CD8-positive, alpha-beta memory T cell (primary cell): ENCODE measurements at regions not wholly inside any gene's neighbourhood (a gene's known extent, or its start where the extent isn't known, plus 50 kb on each side); places are given as distances from the start of the nearest gene placed in this dataset.

Experiments
- CTCF ChIA-PET: fragments of 350-600 bp; sonication (Branson Sonifier 250); formaldehyde crosslinking; loops from one replicate; lab custom pipeline; 2021; ENCODE audit warnings: antibody characterized with exemption; lab: Charles Lee
- POLR2A ChIA-PET: fragments of 350-600 bp; sonication (Branson Sonifier 250); formaldehyde crosslinking; loops from one replicate; lab custom pipeline; 2021; ENCODE audit warnings: antibody characterized with exemption; lab: Charles Lee
- DNase-seq, 5 donors: peaks; one replicate each; pipeline versions ENCODE4 v3.0.0 to v3.0.0-alpha.2; 2020 to 2022; ENCODE audit warnings: mixed read lengths in 1 of 5
- H3K27ac ChIP-seq: one replicate; pipeline ENCODE4 v1.7.0; 2013; ENCODE audit warnings: low read depth, mild to moderate bottlenecking, low read length, moderate library complexity
- H3K27me3 ChIP-seq: 2 replicates; pipeline ENCODE4 v1.7.0; 2013; ENCODE audit warnings: low read length, mild to moderate bottlenecking; ENCODE audit not compliant: insufficient read depth, poor library complexity, severe bottlenecking
- H3K36me3 ChIP-seq: 2 replicates; pipeline ENCODE4 v1.7.0; 2013; ENCODE audit warnings: mild to moderate bottlenecking, low read length, moderate library complexity; ENCODE audit not compliant: insufficient read depth
- H3K4me1 ChIP-seq: 2 replicates; pipeline ENCODE4 v1.7.0; 2013; ENCODE audit warnings: mild to moderate bottlenecking, low read length, moderate library complexity; ENCODE audit not compliant: insufficient read depth
- H3K4me3 ChIP-seq: 2 replicates; pipeline ENCODE4 v1.7.0; 2013; ENCODE audit warnings: mild to moderate bottlenecking, low read length
- H3K9me3 ChIP-seq: 2 replicates; pipeline ENCODE4 v1.7.0; 2013; ENCODE audit warnings: mild to moderate bottlenecking, low read length
- H3K27ac Mint-ChIP-seq, 8 donors: one replicate each; pipeline ENCODE4 v1.8.0; 2020 to 2021; ENCODE audit warnings: mixed read lengths in 8 of 8, mild to moderate bottlenecking in 6 of 8, inconsistent platforms in 3 of 8, moderate library complexity in 3 of 8
- H3K27me3 Mint-ChIP-seq, 2 donors: one replicate each; pipeline ENCODE4 v1.8.0; 2020 to 2021; ENCODE audit warnings: mixed read lengths in 2 of 2, mild to moderate bottlenecking in 1 of 2, moderate library complexity in 1 of 2
- H3K36me3 Mint-ChIP-seq, 3 donors: one replicate each; pipeline ENCODE4 v1.8.0; 2020 to 2021; ENCODE audit warnings: mixed read lengths in 3 of 3, inconsistent platforms in 1 of 3, mild to moderate bottlenecking in 1 of 3
- H3K4me1 Mint-ChIP-seq, 3 donors: one replicate each; pipeline ENCODE4 v1.8.0; 2020 to 2021; ENCODE audit warnings: mixed read lengths in 3 of 3, inconsistent platforms in 1 of 3, mild to moderate bottlenecking in 1 of 3
- H3K4me3 Mint-ChIP-seq, 7 donors: one replicate each; pipeline ENCODE4 v1.8.0; 2020 to 2021; ENCODE audit warnings: mixed read lengths in 7 of 7, mild to moderate bottlenecking in 6 of 7, moderate library complexity in 4 of 7, inconsistent platforms in 2 of 7
- H3K9me3 Mint-ChIP-seq, 5 donors: one replicate each; pipeline ENCODE4 v1.8.0; 2020 to 2022; ENCODE audit warnings: mixed read lengths in 5 of 5, mild to moderate bottlenecking in 3 of 5, moderate library complexity in 2 of 5, inconsistent platforms in 1 of 5

DNA sequence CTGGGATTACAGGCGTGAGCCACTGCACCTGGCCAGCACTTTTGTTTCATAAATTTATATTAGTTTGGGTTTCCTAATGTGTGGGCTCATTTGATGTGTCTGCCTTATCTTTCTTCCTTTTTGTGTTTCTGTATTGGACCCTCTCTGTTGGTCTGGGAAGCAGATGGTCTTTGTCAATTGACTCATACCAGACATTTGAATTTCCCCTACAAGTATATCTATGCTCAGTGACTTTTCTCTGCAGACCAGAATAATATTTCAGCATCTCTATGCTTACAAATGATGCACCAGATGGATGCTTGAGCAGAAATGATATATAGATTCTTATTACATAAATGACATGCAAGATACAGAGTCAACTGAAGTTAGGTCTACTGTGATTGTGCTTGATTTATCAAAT, 329.9 kb upstream of the SLCO3A1 start:
- Histone ChIP-seq H3K27ac (no peak overlapping the region), H3K4me3 (no peak overlapping the region), H3K36me3 (no peaks in the 10 kb centered on the region), H3K9me3 (no peaks in the 10 kb centered on the region), H3K4me1 (peaks cover 20% of the 10 kb centered on the region), H3K27me3 (no peaks in the 10 kb centered on the region)
- peaks cover 0 to 2% (median 0%) of the 10 kb centered on the region in 5 donors for H3K9me3 Mint-ChIP-seq
- H3K36me3 Mint-ChIP-seq, result no peaks in the 10 kb centered on the region
- peak overlapping the region in 1 of 7 donors; percentile 58 for H3K4me3 Mint-ChIP-seq
- CTCF ChIA-PET, result interaction anchor here (1.0 kb wide), 1 partner anchor 221 kb away, joined by 3 read pairs; no protein-coding TSS in a partner anchor
- peaks cover 19 to 47% (median 35%) of the 10 kb centered on the region in 3 donors for H3K4me1 Mint-ChIP-seq
- POLR2A ChIA-PET, result no interaction called here
- no peak for DNase-seq
- H3K27ac Mint-ChIP-seq, result peak overlapping the region in 2 of 8 donors; percentile 57 to 83
- peaks cover 8 to 12% of the 10 kb centered on the region in 2 donors for H3K27me3 Mint-ChIP-seq

DNA sequence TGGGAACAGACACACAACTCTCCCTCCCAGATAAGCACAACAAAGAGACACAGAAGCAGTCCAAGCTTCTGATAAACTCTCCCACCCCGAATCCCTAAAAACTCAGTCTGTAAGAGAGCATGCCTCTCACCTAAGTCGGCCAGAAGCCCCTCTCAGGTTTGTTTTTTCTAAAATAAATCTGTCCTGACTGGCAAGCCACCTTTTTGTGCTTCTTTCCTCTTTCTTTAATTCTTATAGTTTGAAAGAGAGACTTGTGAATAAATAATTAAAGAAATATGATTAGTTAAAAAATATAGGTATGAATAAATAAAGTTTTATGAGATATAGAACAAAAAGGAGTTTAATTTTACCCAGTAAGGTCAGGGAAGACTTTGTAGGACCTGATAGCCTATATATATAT, 329.0 kb upstream of the SLCO3A1 start:
- no peaks in the 10 kb centered on the region for H3K27me3 ChIP-seq
- peaks cover 8 to 19% of the 10 kb centered on the region in 2 donors for H3K27me3 Mint-ChIP-seq
- ChIA-PET POLR2A (no interaction called here), CTCF (no interaction called here)
- no peaks in the 10 kb centered on the region for H3K9me3 ChIP-seq
- peaks cover 26% of the 10 kb centered on the region for H3K4me1 ChIP-seq
- H3K9me3 Mint-ChIP-seq, result peaks cover 0 to 2% (median 0%) of the 10 kb centered on the region in 5 donors
- H3K36me3 Mint-ChIP-seq, result peaks cover 0 to 5% (median 0%) of the 10 kb centered on the region in 3 donors
- no peak overlapping the region for H3K27ac ChIP-seq
- peak overlapping the region in 1 of 7 donors; percentile 58 for H3K4me3 Mint-ChIP-seq
- no peak for DNase-seq
- no peak overlapping the region for H3K4me3 ChIP-seq
- peak overlapping the region in 2 of 8 donors; percentile 58 to 59 for H3K27ac Mint-ChIP-seq
- H3K36me3 ChIP-seq, result no peaks in the 10 kb centered on the region
- H3K4me1 Mint-ChIP-seq, result peaks cover 20 to 54% (median 35%) of the 10 kb centered on the region in 3 donors

DNA sequence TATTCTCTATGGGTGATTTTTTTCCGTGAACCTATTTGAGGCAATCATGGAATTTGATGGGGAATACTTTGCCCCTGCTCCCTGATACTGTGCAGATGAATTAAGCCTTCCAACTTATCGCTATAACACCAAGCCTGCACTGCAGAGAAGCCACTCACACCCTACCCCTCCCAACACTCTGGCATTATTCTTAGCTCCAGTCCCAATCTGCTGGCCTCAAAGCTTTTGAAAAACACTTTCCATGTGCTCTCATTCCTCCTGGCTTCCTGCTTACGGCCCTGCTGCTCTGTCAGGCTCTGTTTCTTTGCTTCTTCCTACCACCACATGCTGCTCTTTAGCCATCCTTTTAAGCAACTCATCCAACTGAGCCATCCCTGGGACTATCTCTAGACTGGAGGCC, 327.8 kb upstream of the SLCO3A1 start:
- no peaks in the 10 kb centered on the region for H3K27me3 ChIP-seq
- no peak overlapping the region for H3K4me3 ChIP-seq
- peaks cover 24 to 54% (median 31%) of the 10 kb centered on the region in 3 donors for H3K4me1 Mint-ChIP-seq
- H3K9me3 Mint-ChIP-seq, result peaks cover 0 to 2% (median 0%) of the 10 kb centered on the region in 5 donors
- peaks cover 0 to 5% (median 0%) of the 10 kb centered on the region in 3 donors for H3K36me3 Mint-ChIP-seq
- no peak overlapping the region for H3K27ac Mint-ChIP-seq
- ChIA-PET POLR2A (no interaction called here), CTCF (no interaction called here)
- H3K27me3 Mint-ChIP-seq, result peaks cover 8 to 19% of the 10 kb centered on the region in 2 donors
- H3K4me3 Mint-ChIP-seq, result no peak overlapping the region
- no peak overlapping the region for H3K27ac ChIP-seq
- H3K9me3 ChIP-seq, result no peaks in the 10 kb centered on the region
- no peaks in the 10 kb centered on the region for H3K36me3 ChIP-seq
- H3K4me1 ChIP-seq, result peaks cover 35% of the 10 kb centered on the region
- DNase-seq, result no peak

DNA sequence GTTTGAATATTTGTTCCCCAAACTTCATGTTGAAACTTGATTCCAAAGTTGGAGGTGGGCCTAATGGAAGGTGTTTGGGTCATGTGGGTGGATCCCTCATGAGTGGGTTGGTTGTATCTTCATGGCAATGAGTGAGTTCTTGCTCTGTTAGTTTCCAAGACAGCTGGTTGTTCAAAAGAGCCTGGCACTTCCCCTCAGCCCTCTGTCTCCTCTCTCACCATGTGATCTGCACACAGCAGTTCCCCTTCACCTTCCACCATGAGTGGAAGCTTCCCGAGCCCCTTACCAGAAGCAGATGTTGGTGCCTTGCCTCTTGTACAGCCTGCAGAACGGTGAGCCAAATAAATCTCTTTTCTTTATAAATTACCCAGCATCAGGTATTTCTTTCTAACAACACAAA, 327.1 kb upstream of the SLCO3A1 start:
- Mint-ChIP-seq H3K36me3 (peaks cover 0 to 5% (median 0%) of the 10 kb centered on the region in 3 donors), H3K4me1 (peaks cover 24 to 49% (median 28%) of the 10 kb centered on the region in 3 donors), H3K27me3 (peaks cover 8 to 19% of the 10 kb centered on the region in 2 donors), H3K27ac (no peak overlapping the region), H3K4me3 (no peak overlapping the region), H3K9me3 (peaks cover 0 to 2% (median 0%) of the 10 kb centered on the region in 5 donors)
- H3K4me1 ChIP-seq, result peaks cover 35% of the 10 kb centered on the region
- ChIA-PET POLR2A (no interaction called here), CTCF (no interaction called here)
- H3K9me3 ChIP-seq, result no peaks in the 10 kb centered on the region
- H3K27me3 ChIP-seq, result no peaks in the 10 kb centered on the region
- H3K36me3 ChIP-seq, result no peaks in the 10 kb centered on the region
- no peak overlapping the region for H3K4me3 ChIP-seq
- DNase-seq, result no peak
- no peak overlapping the region for H3K27ac ChIP-seq

- Histone ChIP-seq H3K27me3 (no peaks in the 10 kb centered on the region), H3K36me3 (no peaks in the 10 kb centered on the region), H3K27ac (no peak overlapping the region), H3K4me1 (peaks cover 19% of the 10 kb centered on the region), H3K9me3 (no peaks in the 10 kb centered on the region), H3K4me3 (no peak overlapping the region)
- CTCF ChIA-PET, result no interaction called here
- Mint-ChIP-seq H3K36me3 (peaks cover 0 to 5% (median 0%) of the 10 kb centered on the region in 3 donors), H3K9me3 (peaks cover 0 to 2% (median 0%) of the 10 kb centered on the region in 5 donors), H3K4me3 (no peak overlapping the region), H3K27me3 (peaks cover 10 to 19% of the 10 kb centered on the region in 2 donors), H3K4me1 (peaks cover 7 to 26% (median 10%) of the 10 kb centered on the region in 3 donors), H3K27ac (no peak overlapping the region)
- no peak for DNase-seq
- POLR2A ChIA-PET, result no interaction called here
These were observed 324.7 kb upstream of the SLCO3A1 start for GRCh38 chr15:91528801-91529200.

GRCh38 chr15:91529534-91529933, 324.0 kb upstream of the SLCO3A1 start:
- Mint-ChIP-seq H3K36me3 (peaks cover 0 to 5% (median 0%) of the 10 kb centered on the region in 3 donors), H3K4me1 (peaks cover 0 to 19% (median 4%) of the 10 kb centered on the region in 3 donors), H3K9me3 (peaks cover 0 to 2% (median 0%) of the 10 kb centered on the region in 5 donors), H3K4me3 (no peak overlapping the region), H3K27ac (no peak overlapping the region), H3K27me3 (peaks cover 7 to 19% of the 10 kb centered on the region in 2 donors)
- Histone ChIP-seq H3K36me3 (no peaks in the 10 kb centered on the region), H3K4me1 (peaks cover 15% of the 10 kb centered on the region), H3K4me3 (no peak overlapping the region), H3K9me3 (no peaks in the 10 kb centered on the region), H3K27me3 (no peaks in the 10 kb centered on the region), H3K27ac (no peak overlapping the region)
- CTCF ChIA-PET, result no interaction called here
- no peak for DNase-seq
- POLR2A ChIA-PET, result no interaction called here

DNA sequence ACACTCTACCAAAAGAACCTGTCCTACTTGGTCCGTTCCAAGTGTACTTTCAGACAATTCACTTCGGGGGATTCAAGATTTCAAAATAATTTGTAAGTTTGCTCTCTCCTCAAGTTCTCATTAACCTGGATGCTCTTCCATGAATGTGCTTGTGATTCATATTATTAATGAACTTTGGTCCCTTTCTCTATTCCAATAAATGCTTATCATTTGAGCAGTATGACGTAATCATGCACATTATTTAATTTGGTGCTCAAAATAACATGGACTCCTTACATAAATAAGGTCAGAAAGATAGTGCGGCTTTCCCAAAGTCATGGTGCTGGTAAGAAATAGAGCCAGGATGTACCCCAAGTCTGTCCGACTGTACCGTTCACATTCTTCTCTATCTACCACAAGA, 323.2 kb upstream of the SLCO3A1 start:
- Histone ChIP-seq H3K4me1 (peaks cover 15% of the 10 kb centered on the region), H3K27ac (no peak overlapping the region), H3K36me3 (no peaks in the 10 kb centered on the region), H3K4me3 (no peak overlapping the region), H3K9me3 (no peaks in the 10 kb centered on the region), H3K27me3 (no peaks in the 10 kb centered on the region)
- DNase-seq, result no peak
- H3K27me3 Mint-ChIP-seq, result peaks cover 7 to 19% of the 10 kb centered on the region in 2 donors
- H3K9me3 Mint-ChIP-seq, result no peaks in the 10 kb centered on the region
- POLR2A ChIA-PET, result no interaction called here
- no peak overlapping the region for H3K27ac Mint-ChIP-seq
- H3K36me3 Mint-ChIP-seq, result peaks cover 0 to 5% (median 0%) of the 10 kb centered on the region in 3 donors
- H3K4me1 Mint-ChIP-seq, result peaks cover 0 to 19% (median 4%) of the 10 kb centered on the region in 3 donors
- H3K4me3 Mint-ChIP-seq, result no peak overlapping the region
- CTCF ChIA-PET, result no interaction called here

- ChIA-PET CTCF (no interaction called here), POLR2A (no interaction called here)
- H3K4me1 Mint-ChIP-seq, result peaks cover 4 to 25% (median 5%) of the 10 kb centered on the region in 3 donors
- H3K9me3 ChIP-seq, result no peaks in the 10 kb centered on the region
- H3K9me3 Mint-ChIP-seq, result no peaks in the 10 kb centered on the region
- H3K4me3 ChIP-seq, result no peak overlapping the region
- peaks cover 15% of the 10 kb centered on the region for H3K4me1 ChIP-seq
- H3K4me3 Mint-ChIP-seq, result no peak overlapping the region
- H3K27me3 ChIP-seq, result no peaks in the 10 kb centered on the region
- no peak overlapping the region for H3K27ac ChIP-seq
- H3K27me3 Mint-ChIP-seq, result peaks cover 9 to 12% of the 10 kb centered on the region in 2 donors
- H3K36me3 ChIP-seq, result no peaks in the 10 kb centered on the region
- H3K36me3 Mint-ChIP-seq, result peaks cover 0 to 5% (median 0%) of the 10 kb centered on the region in 3 donors
- no peak for DNase-seq
- no peak overlapping the region for H3K27ac Mint-ChIP-seq
These were observed 322.4 kb upstream of the SLCO3A1 start for GRCh38 chr15:91530956-91531582.
